HepG2 (cell line): ENCODE measurements at regions not wholly inside any gene's neighbourhood (a gene's known extent, or its start where the extent isn't known, plus 50 kb on each side); places are given as distances from the start of the nearest gene placed in this dataset.

Experiments
- ATAC-seq: fragments of 200-7000 bp; cut with Tn5 transposase; 3 replicates; pipeline ENCODE4 v1.9.1; 2020; ENCODE audit warnings: mild to moderate bottlenecking, moderate library complexity
- BruUV-seq: library from RNA; stranded (reverse); fragments of 400-500 nt; replicated peaks from 2 replicates; lab custom pipeline; 2021; lab: Mats Ljungman, UMichigan
- CTCF ChIA-PET: fragments of 300-600 bp; formaldehyde crosslinking; extraction: SDS; loops from one replicate; lab custom pipeline; 2021; ENCODE audit warnings: low total read pairs, inconsistent platforms, low intra/inter-chr PET ratio; lab: Yijun Ruan, JAX
- POLR2A ChIA-PET: fragments of 350-600 bp; sonication (Branson Sonifier 250); formaldehyde crosslinking; loops from one replicate; lab custom pipeline; 2020; ENCODE audit warnings: antibody characterized with exemption, inconsistent platforms; lab: Yijun Ruan, JAX
- DNase-seq: peaks from one replicate; pipeline ENCODE4 v3.0.0-alpha.2; 2015; ENCODE audit warnings: low spot score
- FAIRE-seq: peaks from 3 replicates; lab custom pipeline; 2011; peaks lifted over from hg19 to GRCh38; lab: Jason Lieb, UNC
- H2AFZ ChIP-seq: one replicate; pipeline ENCODE4 v1.6.1; 2011; ENCODE audit warnings: low read length, inconsistent platforms
- H3K27ac ChIP-seq: fragments of 300-600 bp; 3 replicates; pipeline ENCODE4 v1.8.0; 2011; ENCODE audit warnings: mixed run types, mild to moderate bottlenecking, mixed read lengths, low read length, inconsistent platforms; ENCODE audit not compliant: insufficient read depth; ENCODE audit errors: extremely low read length
- H3K27me3 ChIP-seq, 2 experiments: fragments of 200-600 bp in 1 of 2; 2 replicates in 1 of 2; 3 replicates in 1 of 2; pipeline versions ENCODE4 v1.6.0 to v1.8.0; 2011; ENCODE audit warnings: low read length in 2 of 2, mild to moderate bottlenecking in 2 of 2, moderate library complexity in 2 of 2, inconsistent platforms in 1 of 2; ENCODE audit not compliant: insufficient read depth in 2 of 2, control insufficient read depth in 1 of 2
- H3K36me3 ChIP-seq, 2 experiments: fragments of 200-600 bp in 1 of 2; replicated peaks in 1 of 2; 2 replicates in 1 of 2; 3 replicates in 1 of 2; pipeline versions ENCODE4 v1.5.1 to v1.8.0; 2011; ENCODE audit warnings: low read length in 2 of 2, inconsistent platforms in 1 of 2; ENCODE audit not compliant: insufficient read depth in 2 of 2, control insufficient read depth in 1 of 2
- H3K4me1 ChIP-seq: 2 replicates; pipeline ENCODE4 v1.5.1; 2012; ENCODE audit warnings: low read length, inconsistent platforms; ENCODE audit not compliant: insufficient read depth
- H3K4me2 ChIP-seq: 2 replicates; pipeline ENCODE4 v1.6.0; 2011; ENCODE audit warnings: low read depth, low read length, inconsistent platforms
- H3K4me3 ChIP-seq, 3 experiments: fragments of 200-600 bp in 1 of 3; sonication (generic), shearing (Covaris generic) in 1 of 3; replicated peaks in 1 of 3; 2 replicates each; pipeline ENCODE4 v1.5.1; 2011 to 2016; ENCODE audit warnings: low read length in 3 of 3, inconsistent platforms in 2 of 3, low read depth in 2 of 3, mild to moderate bottlenecking in 2 of 3, control low read depth in 1 of 3, mixed read lengths in 1 of 3; ENCODE audit not compliant: insufficient read depth in 1 of 3
- H3K79me2 ChIP-seq: one replicate; pipeline ENCODE4 v1.6.1; 2011; ENCODE audit warnings: low read length, inconsistent platforms; ENCODE audit not compliant: insufficient read depth
- H3K9ac ChIP-seq: 2 replicates; pipeline ENCODE4 v1.6.0; 2011; ENCODE audit warnings: mild to moderate bottlenecking, low read depth, low read length, inconsistent platforms; ENCODE audit not compliant: insufficient read depth
- H3K9me3 ChIP-seq: 2 replicates; pipeline ENCODE4 v1.5.1; 2012; ENCODE audit warnings: mild to moderate bottlenecking, low read length
- H4K20me1 ChIP-seq: 2 replicates; pipeline ENCODE4 v1.6.0; 2011; ENCODE audit warnings: inconsistent platforms, mild to moderate bottlenecking, low read length, moderate library complexity; ENCODE audit not compliant: insufficient read depth
- THAP9 ChIP-seq: sonication (generic); formaldehyde crosslinking; IDR thresholded peaks from 2 replicates; pipeline ENCODE4; 2020; ENCODE audit warnings: missing genetic modification reagents, mild to moderate bottlenecking, borderline replicate concordance
- ZEB1 ChIP-seq: IDR thresholded peaks from 2 replicates; pipeline ENCODE4 v1.6.1; 2012; ENCODE audit warnings: mild to moderate bottlenecking, low read depth, inconsistent platforms; ENCODE audit not compliant: insufficient replicate concordance
- ZFP91 ChIP-seq: sonication (generic); formaldehyde crosslinking; IDR thresholded peaks from 2 replicates; pipeline ENCODE4 v1.9.0; 2022; ENCODE audit warnings: missing genetic modification reagents, mild to moderate bottlenecking, borderline replicate concordance
- ZNF496 ChIP-seq: sonication (generic); formaldehyde crosslinking; IDR thresholded peaks from 2 replicates; pipeline ENCODE4 v1.8.1; 2023; ENCODE audit warnings: mild to moderate bottlenecking, moderate library complexity, missing genetic modification reagents; ENCODE audit not compliant: insufficient replicate concordance
- ZNF609 ChIP-seq: sonication (generic); formaldehyde crosslinking; IDR thresholded peaks from 2 replicates; pipeline ENCODE4 v1.4.0; 2020; ENCODE audit warnings: mild to moderate bottlenecking, missing genetic modification reagents, borderline replicate concordance
- ZNF670 ChIP-seq: sonication (generic); formaldehyde crosslinking; IDR thresholded peaks from 2 replicates; pipeline ENCODE4 v1.8.0; 2022; ENCODE audit warnings: mild to moderate bottlenecking, missing genetic modification reagents, borderline replicate concordance
- ZUFSP ChIP-seq: sonication (generic); formaldehyde crosslinking; IDR thresholded peaks from 2 replicates; pipeline ENCODE4 v1.9.0; 2021; ENCODE audit warnings: missing genetic modification reagents, mild to moderate bottlenecking, borderline replicate concordance
- WGBS: methylation state at CpG from one replicate; pipeline ENCODE4 v1.1.6; 2017; ENCODE audit warnings: low lambda C conversion rate; 5-methylcytosine and 5-hydroxymethylcytosine counted together
- in situ Hi-C: cut with HindIII; loops from 2 replicates; pipeline ENCODE4 v1.10.0; 2017; ENCODE audit warnings: low pct_unique_long_range_greater_than_20kb; ENCODE audit not compliant: extremely low pct_ligation_motif_present
- intact Hi-C: fragments of 100-400 bp; cut with micrococcal nuclease; formaldehyde crosslinking; loops from one replicate; pipeline ENCODE4 v1.10.0; 2022; ENCODE audit not compliant: unreplicated experiment

GRCh38 chr15:56307180-56307579 lies 58.0 kb upstream of the TEX9 start:
- no peaks in the 10 kb centered on the region for H3K79me2 ChIP-seq
- H3K9me3 ChIP-seq, result no peaks in the 10 kb centered on the region
- no peaks in the 10 kb centered on the region for H3K36me3 ChIP-seq
- H4K20me1 ChIP-seq, result no peaks in the 10 kb centered on the region
- no peak overlapping the region for H3K4me2 ChIP-seq
- no peak overlapping the region for H3K27ac ChIP-seq
- intact Hi-C loops, result no loop called here
- POLR2A ChIA-PET, result no interaction called here
- H3K27me3 ChIP-seq, result no peaks in the 10 kb centered on the region
- FAIRE-seq, result no peak
- no peak for TF ChIP-seq ZNF496 (CRISPR knock-in tag)
- TF ChIP-seq ZUFSP (CRISPR knock-in tag), result no peak
- no peak for TF ChIP-seq ZNF670 (CRISPR knock-in tag)
- no peak for TF ChIP-seq THAP9 (CRISPR knock-in tag)
- TF ChIP-seq ZFP91, result no peak
- TF ChIP-seq ZEB1, result no peak
- TF ChIP-seq ZNF609, result no peak
- TF ChIP-seq, all 625 proteins: peak for 0
- no peak for ATAC-seq
- BruUV-seq, result no TSS peak
- Histone ChIP-seq H3K9ac (no peak overlapping the region), H3K4me1 (no peaks in the 10 kb centered on the region), H2AFZ (no peak overlapping the region), H3K4me3 (no peak overlapping the region)
- no peak for DNase-seq
- 3% methylated on average over 2 of the region's 2 CpGs for WGBS
- CTCF ChIA-PET, result no interaction called here
- in situ Hi-C loops, result no loop called here
